ENCODE measurements at regions not wholly inside any gene's neighbourhood (a gene's known extent, or its start where the extent isn't known, plus 50 kb on each side); places are given as distances from the start of the nearest gene placed in this dataset.

DNA sequence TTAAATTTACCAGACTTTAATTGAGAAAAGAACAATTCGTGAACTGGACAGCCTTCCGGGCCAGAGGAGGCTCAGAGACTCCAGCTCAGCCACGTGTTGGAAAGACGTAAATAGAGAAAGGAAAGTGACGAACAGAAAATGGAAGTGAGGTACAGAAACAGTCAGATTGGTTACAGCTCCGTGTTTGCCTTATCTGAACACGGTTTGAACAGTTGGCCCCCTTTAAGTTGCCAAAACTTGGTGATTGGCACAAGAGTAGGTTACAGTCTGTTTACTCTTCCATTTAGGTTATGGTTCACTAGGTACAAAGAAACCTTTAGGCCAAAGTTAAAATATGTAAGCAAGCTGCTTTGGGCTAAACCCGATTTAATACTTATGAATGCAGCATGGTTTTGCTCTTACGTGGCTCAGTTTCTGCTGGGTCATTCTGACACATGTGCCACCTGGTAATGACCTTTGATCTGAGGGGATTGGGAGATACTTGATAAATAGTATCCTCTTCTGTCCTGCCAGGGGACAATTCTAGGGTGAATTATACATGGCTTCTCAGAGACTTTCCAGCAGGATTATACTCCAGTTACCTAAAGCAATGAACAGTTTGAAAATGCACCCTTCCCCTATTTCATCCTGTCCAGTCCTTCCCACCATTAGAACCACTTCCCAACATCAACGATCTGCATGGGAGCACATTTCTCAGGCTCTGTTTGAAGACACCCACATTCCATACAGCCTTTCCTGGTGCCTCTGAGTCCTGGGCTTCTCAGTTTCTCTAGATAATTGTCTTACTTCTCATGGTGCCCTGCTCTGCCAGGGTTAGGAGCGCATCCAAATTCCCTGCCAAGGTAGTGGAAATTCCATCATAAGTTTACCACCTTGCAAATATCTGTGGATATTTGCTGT, 65.1 kb upstream of the TGIF1 start:
- TF ChIP-seq, protein P1, sequence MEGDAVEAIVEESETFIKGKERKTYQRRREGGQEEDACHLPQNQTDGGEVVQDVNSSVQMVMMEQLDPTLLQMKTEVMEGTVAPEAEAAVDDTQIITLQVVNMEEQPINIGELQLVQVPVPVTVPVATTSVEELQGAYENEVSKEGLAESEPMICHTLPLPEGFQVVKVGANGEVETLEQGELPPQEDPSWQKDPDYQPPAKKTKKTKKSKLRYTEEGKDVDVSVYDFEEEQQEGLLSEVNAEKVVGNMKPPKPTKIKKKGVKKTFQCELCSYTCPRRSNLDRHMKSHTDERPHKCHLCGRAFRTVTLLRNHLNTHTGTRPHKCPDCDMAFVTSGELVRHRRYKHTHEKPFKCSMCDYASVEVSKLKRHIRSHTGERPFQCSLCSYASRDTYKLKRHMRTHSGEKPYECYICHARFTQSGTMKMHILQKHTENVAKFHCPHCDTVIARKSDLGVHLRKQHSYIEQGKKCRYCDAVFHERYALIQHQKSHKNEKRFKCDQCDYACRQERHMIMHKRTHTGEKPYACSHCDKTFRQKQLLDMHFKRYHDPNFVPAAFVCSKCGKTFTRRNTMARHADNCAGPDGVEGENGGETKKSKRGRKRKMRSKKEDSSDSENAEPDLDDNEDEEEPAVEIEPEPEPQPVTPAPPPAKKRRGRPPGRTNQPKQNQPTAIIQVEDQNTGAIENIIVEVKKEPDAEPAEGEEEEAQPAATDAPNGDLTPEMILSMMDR (conservative IDR thresholded peaks at IDR 0.05; ENCODE audit: low read depth, low read length): no peak
- TF ChIP-seq EZH2 (IDR thresholded peaks at IDR 0.05; ENCODE audit: low read length, unreplicated experiment): no peak
